ENCODE measurements at regions not wholly inside any gene's neighbourhood (a gene's known extent, or its start where the extent isn't known, plus 50 kb on each side); places are given as distances from the start of the nearest gene placed in this dataset.

GRCh38 chr3:56986347-56986746 lies 74.1 kb upstream of the SPATA12 start:
- Histone ChIP-seq H3K36me3 (no peaks in the 10 kb centered on the region), H3K9me3 (no peaks in the 10 kb centered on the region), H3K27ac (no peak overlapping the region), H3K4me1 (peaks cover 0 to 42% (median 32%) of the 10 kb centered on the region in 9 donors), H3K27me3 (peaks cover 0 to 15% (median 0%) of the 10 kb centered on the region in 7 donors), H3K4me3 (no peak overlapping the region)
- 51% methylated on average over 5 of the region's 5 CpGs for WGBS, 2 donors
- no peak for ATAC-seq
- intact Hi-C loops (cut with DNase I), result loop anchor here in 8 of 10 donors (2.0 to 10.0 kb wide), 10 partner anchors 59 to 642 kb away; partner anchors contain the start of gene ARHGEF3 (in 5 of the 8)
- TF ChIP-seq, protein P1, sequence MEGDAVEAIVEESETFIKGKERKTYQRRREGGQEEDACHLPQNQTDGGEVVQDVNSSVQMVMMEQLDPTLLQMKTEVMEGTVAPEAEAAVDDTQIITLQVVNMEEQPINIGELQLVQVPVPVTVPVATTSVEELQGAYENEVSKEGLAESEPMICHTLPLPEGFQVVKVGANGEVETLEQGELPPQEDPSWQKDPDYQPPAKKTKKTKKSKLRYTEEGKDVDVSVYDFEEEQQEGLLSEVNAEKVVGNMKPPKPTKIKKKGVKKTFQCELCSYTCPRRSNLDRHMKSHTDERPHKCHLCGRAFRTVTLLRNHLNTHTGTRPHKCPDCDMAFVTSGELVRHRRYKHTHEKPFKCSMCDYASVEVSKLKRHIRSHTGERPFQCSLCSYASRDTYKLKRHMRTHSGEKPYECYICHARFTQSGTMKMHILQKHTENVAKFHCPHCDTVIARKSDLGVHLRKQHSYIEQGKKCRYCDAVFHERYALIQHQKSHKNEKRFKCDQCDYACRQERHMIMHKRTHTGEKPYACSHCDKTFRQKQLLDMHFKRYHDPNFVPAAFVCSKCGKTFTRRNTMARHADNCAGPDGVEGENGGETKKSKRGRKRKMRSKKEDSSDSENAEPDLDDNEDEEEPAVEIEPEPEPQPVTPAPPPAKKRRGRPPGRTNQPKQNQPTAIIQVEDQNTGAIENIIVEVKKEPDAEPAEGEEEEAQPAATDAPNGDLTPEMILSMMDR (IDR thresholded peaks at IDR 0.05), result no peak
- DNase-seq, result peak in 1 of 2 donors; percentile 26

DNA sequence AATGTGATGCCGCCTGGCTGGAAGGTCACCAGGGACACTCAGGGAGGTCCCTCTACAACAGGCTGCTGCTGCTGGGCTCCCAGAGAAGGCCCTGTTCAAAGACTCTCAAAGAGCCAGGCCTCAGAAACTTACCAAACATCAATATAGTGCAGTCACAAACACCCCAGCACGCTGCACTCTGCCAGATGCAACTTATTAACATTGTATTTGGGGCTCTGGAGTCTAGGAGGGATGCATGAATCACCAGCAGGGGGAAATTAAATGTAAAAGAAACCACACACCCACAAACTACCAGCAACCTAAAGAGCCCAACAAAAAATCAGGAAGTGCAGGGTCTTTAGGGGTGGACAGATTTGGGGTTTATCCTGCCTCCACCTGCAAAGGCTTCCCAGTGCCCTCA lies 74.6 kb upstream of the SPATA12 start:
- Histone ChIP-seq H3K27ac (peak overlapping the region in 1 of 10 donors; percentile 28), H3K27me3 (peaks cover 0 to 15% (median 0%) of the 10 kb centered on the region in 7 donors), H3K9me3 (no peaks in the 10 kb centered on the region), H3K4me3 (no peak overlapping the region), H3K4me1 (peaks cover 3 to 47% (median 32%) of the 10 kb centered on the region in 9 donors), H3K36me3 (no peaks in the 10 kb centered on the region)
- TF ChIP-seq, protein P1 (IDR thresholded peaks at IDR 0.05), result no peak
- DNase-seq (no peak), ATAC-seq (no peak)
- intact Hi-C loops (cut with DNase I), result loop anchor here in 8 of 10 donors (2.0 to 10.0 kb wide), 10 partner anchors 59 to 641 kb away; partner anchors contain the start of gene ARHGEF3 (in 5 of the 8)
- WGBS, 2 donors, result 70 to 83% methylated on average over 2 of the region's 2 CpGs

DNA sequence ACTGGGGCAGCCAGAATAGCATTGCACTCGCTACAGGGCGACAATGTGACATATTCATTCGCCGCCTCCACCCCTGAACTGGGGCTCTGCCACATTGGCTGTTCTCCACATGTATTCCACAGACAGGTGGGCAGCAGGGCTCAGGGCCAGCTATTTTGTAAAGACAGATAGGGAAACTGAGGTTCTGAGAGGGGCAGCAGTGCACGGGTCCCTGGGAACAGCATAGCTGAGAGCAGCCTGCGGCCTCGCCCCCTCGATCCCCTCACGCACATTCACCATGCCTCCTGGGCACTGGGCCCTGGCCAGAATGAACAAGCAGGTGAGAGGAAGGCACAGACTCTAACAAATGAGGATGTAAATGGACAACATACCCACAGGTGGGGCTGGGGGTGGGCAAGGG lies 75.0 kb upstream of the SPATA12 start:
- no peaks in the 10 kb centered on the region for H3K9me3 ChIP-seq
- WGBS, 2 donors, result 90 to 97% methylated on average over 9 of the region's 9 CpGs
- DNase-seq, result no peak
- peaks cover 0 to 12% (median 0%) of the 10 kb centered on the region in 7 donors for H3K27me3 ChIP-seq
- H3K4me3 ChIP-seq, result no peak overlapping the region
- H3K27ac ChIP-seq, result peak overlapping the region in 1 of 10 donors; percentile 28
- no peak for ATAC-seq
- peaks cover 3 to 51% (median 32%) of the 10 kb centered on the region in 9 donors for H3K4me1 ChIP-seq
- H3K36me3 ChIP-seq, result no peaks in the 10 kb centered on the region
- TF ChIP-seq, protein P1 (IDR thresholded peaks at IDR 0.05), result no peak
- intact Hi-C loops (cut with DNase I), result loop anchor here in 8 of 10 donors (5.0 to 10.0 kb wide), 7 partner anchors 58 to 641 kb away; partner anchors contain the start of gene ARHGEF3 (in 4 of the 8)

DNA sequence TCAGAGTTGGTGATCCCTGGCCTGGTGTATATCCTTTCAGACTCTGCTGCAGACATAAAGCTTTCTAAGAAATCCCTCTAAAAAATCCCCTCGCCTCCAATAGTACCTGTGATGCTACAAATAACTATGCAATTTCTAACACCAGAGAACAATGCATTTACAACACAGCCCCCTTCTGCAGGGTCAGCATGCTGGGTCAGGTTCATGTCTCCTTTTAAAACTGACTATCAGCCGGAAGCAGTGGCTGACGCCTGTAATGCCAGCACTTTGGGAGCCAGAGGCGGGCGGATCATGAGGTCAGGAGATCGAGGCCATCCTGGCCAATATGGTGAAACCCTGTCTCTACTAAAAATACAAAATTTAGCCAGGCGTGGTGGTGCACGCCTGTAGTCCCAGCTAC lies 77.0 kb upstream of the SPATA12 start:
- TF ChIP-seq, protein P1 (IDR thresholded peaks at IDR 0.05), result no peak
- no peaks in the 10 kb centered on the region for H3K36me3 ChIP-seq
- no peaks in the 10 kb centered on the region for H3K9me3 ChIP-seq
- H3K4me1 ChIP-seq, result peaks cover under 1 to 47% (median 20%) of the 10 kb centered on the region in 9 donors
- ATAC-seq (no peak), DNase-seq (no peak)
- WGBS, 2 donors, result 95 to 96% methylated on average over 8 of the region's 8 CpGs
- H3K4me3 ChIP-seq, result no peak overlapping the region
- H3K27ac ChIP-seq, result no peak overlapping the region
- intact Hi-C loops (cut with DNase I), result loop anchor here in 4 of 10 donors (10.0 kb wide), 4 partner anchors 59 to 639 kb away; partner anchors contain the start of gene ARHGEF3 (in 1 of the 4)
- H3K27me3 ChIP-seq, result no peaks in the 10 kb centered on the region
